ENCODE measurements at regions not wholly inside any gene's neighbourhood (a gene's known extent, or its start where the extent isn't known, plus 50 kb on each side); places are given as distances from the start of the nearest gene placed in this dataset.

DNA sequence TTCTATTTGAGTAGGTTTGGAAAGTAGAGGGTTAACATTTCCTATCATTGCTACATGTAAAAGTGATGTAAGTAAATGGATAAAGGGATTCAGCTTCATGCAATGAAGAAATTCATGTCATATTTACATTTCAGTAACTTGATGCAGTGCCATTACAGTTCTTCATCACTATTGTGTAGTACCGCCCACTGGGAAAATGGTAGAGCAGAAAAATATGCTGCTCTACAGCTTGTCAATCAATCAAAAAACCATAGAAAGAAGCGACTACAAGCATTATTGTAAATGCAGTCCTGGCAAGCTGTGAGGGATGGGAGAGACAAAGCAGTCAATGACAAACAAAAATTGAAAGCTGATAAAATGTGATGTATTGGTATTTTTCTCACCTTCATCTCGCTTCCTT, 1597.9 kb downstream of the RPA4 start:
- Histone ChIP-seq H4K20me1 (ENCODE audit: control insufficient read depth, insufficient read depth, insufficient read length) (no peaks in the 10 kb centered on the region), H2BK15ac (ENCODE audit: low read depth, low read length) (no peak overlapping the region), H2BK12ac (ENCODE audit: insufficient read length, low read depth, low read length) (no peak overlapping the region), H4K8ac (replicated peaks; ENCODE audit: insufficient read length, low read depth, low read length) (no peak overlapping the region), H3K23ac (ENCODE audit: insufficient read length, low read depth, low read length) (no peak overlapping the region), H3K56ac (ENCODE audit: insufficient read length, low read depth, low read length) (no peak overlapping the region), H2BK20ac (ENCODE audit: low read depth, low read length, poor library complexity, severe bottlenecking) (no peak overlapping the region), H3K23me2 (ENCODE audit: insufficient read length, low read depth, low read length, poor library complexity, severe bottlenecking) (no peaks in the 10 kb centered on the region), H2AFZ (ENCODE audit: low read length) (no peak overlapping the region), H3K4ac (ENCODE audit: low read depth, low read length) (no peak overlapping the region), H3K27ac (ENCODE audit: insufficient read length, low read depth, low read length) (no peak overlapping the region), H3K9me3 (ENCODE audit: control insufficient read depth, low read depth, low read length) (no peaks in the 10 kb centered on the region), H2BK5ac (ENCODE audit: insufficient read length, low read length) (no peak overlapping the region), H3K18ac (ENCODE audit: insufficient read length, low read depth, low read length) (no peak overlapping the region), H2AK5ac (ENCODE audit: insufficient read length, low read length) (no peak overlapping the region), H3K14ac (ENCODE audit: insufficient read depth, low read length) (no peak overlapping the region), H4K91ac (ENCODE audit: insufficient read length, low read depth, low read length) (no peak overlapping the region), H4K5ac (ENCODE audit: insufficient read length, low read depth, low read length) (no peak overlapping the region), H3T11ph (ENCODE audit: low read length) (no peak overlapping the region), H3K79me2 (ENCODE audit: insufficient read depth, low read length) (no peaks in the 10 kb centered on the region), H3K4me1 (ENCODE audit: insufficient read depth, low read length) (peaks cover 5% of the 10 kb centered on the region; the same call in 1 of the 2 replicates), H2BK120ac (ENCODE audit: low read depth, low read length, poor library complexity, severe bottlenecking) (no peak overlapping the region), H3K79me1 (ENCODE audit: insufficient read depth, low read depth, low read length, poor library complexity, severe bottlenecking) (no peaks in the 10 kb centered on the region), H3K27me3 (ENCODE audit: insufficient read depth, low read length) (no peaks in the 10 kb centered on the region), H3K4me2 (ENCODE audit: insufficient read depth, insufficient read length, low read length) (no peak overlapping the region), H3K9ac (ENCODE audit: extremely low read depth, insufficient read length, low read length) (no peak overlapping the region)
- Mint-ChIP-seq H3K27me3 (ENCODE audit: low read depth) (no peaks in the 10 kb centered on the region), H3K4me3 (no peak overlapping the region), H3K27ac (no peak overlapping the region), H3K4me1 (peaks cover 13 to 32% of the 10 kb centered on the region in 2 experiments), H3K36me3 (ENCODE audit: insufficient read depth in 1 of 3, low read depth in 3 of 3) (no peaks in the 10 kb centered on the region), H3K9me3 (peaks cover 0 to 2% of the 10 kb centered on the region in 2 experiments; a peak in 2 of 5 replicates)
- DNase-seq = no peak
- TF ChIP-seq CTCF (conservative IDR thresholded peaks at IDR 0.05) = no peak
- WGBS (ENCODE audit: extremely low coverage, insufficient read length, low lambda C conversion rate) = no CpG with 5 or more reads among the region's 3 CpGs

Data from H9 (cell line).